Fibroblast of skin of scalp (primary cell): ENCODE measurements at regions not wholly inside any gene's neighbourhood (a gene's known extent, or its start where the extent isn't known, plus 50 kb on each side); places are given as distances from the start of the nearest gene placed in this dataset.

Experiments
- DNase-seq: peaks from one replicate; pipeline ENCODE4 v3.0.0-alpha.2; 2013

- no peak for DNase-seq
Measured at GRCh38 chr20:60586269-60587050, 628.2 kb downstream of the CDH26 start.

GRCh38 chr20:60587986-60588385 lies 629.8 kb downstream of the CDH26 start:
- no peak for DNase-seq

- DNase-seq, result peak; percentile 13
Measured at GRCh38 chr20:60589623-60590022, 631.4 kb downstream of the CDH26 start.

GRCh38 chr20:60591172-60591799 lies 633.1 kb downstream of the CDH26 start:
- no peak for DNase-seq

GRCh38 chr20:60598528-60598927 lies 640.3 kb downstream of the CDH26 start:
- no peak for DNase-seq

- no peak for DNase-seq
Measured at GRCh38 chr20:60599381-60599780, 641.2 kb downstream of the CDH26 start.

GRCh38 chr20:60600036-60600435 lies 641.8 kb downstream of the CDH26 start:
- no peak for DNase-seq

GRCh38 chr20:60624066-60624465 lies 628.0 kb upstream of the CDH4 start:
- DNase-seq, result no peak

- DNase-seq, result no peak
Measured at GRCh38 chr20:60627751-60628565, 624.1 kb upstream of the CDH4 start.

- DNase-seq, result no peak
Measured at GRCh38 chr20:60628749-60629148, 623.3 kb upstream of the CDH4 start.

GRCh38 chr20:60629206-60629605 lies 622.9 kb upstream of the CDH4 start:
- no peak for DNase-seq

GRCh38 chr20:60630609-60631008 lies 621.5 kb upstream of the CDH4 start:
- no peak for DNase-seq

- DNase-seq, result no peak
Measured at GRCh38 chr20:60631585-60632287, 620.3 kb upstream of the CDH4 start.

GRCh38 chr20:60632391-60633262 lies 619.4 kb upstream of the CDH4 start:
- peak; percentile 2 for DNase-seq

- DNase-seq, result no peak
Measured at GRCh38 chr20:60634491-60635172, 617.4 kb upstream of the CDH4 start.

- no peak for DNase-seq
Measured at GRCh38 chr20:60636417-60636816, 615.6 kb upstream of the CDH4 start.

- DNase-seq, result no peak
Measured at GRCh38 chr20:60637801-60638200, 614.3 kb upstream of the CDH4 start.

GRCh38 chr20:60638430-60639098 lies 613.5 kb upstream of the CDH4 start:
- no peak for DNase-seq

- no peak for DNase-seq
Measured at GRCh38 chr20:60641879-60642447, 610.1 kb upstream of the CDH4 start.

- no peak for DNase-seq
Measured at GRCh38 chr20:60642541-60642940, 609.5 kb upstream of the CDH4 start.
